ENCODE measurements at regions not wholly inside any gene's neighbourhood (a gene's known extent, or its start where the extent isn't known, plus 50 kb on each side); places are given as distances from the start of the nearest gene placed in this dataset.

DNA sequence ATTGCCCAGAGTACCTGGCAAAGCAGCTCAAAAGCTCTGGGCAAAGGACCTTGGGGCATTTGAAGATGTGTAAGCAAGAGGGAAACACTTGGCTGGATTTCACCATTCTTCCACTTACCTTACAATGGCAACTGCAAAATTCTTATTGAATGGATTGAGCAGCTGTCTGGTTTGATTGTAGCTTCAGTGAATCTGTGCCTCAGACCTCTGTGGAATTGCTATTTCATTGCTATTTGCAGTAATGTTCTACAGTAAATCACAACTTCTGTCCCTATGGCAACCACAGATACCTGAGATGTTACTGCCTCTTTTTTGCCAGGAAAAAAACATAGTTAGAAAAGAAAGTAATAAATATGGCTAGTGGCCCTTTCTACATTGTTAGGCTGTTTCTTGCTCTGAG is 519.5 kb downstream of the SUCLA2 start:
- intact Hi-C loops (cut with DNase I, micrococcal nuclease): no loop called here
- no peak overlapping the region for H3K4me3 ChIP-seq
- DNase-seq (no peak), ATAC-seq (no peak)
- no peaks in the 10 kb centered on the region for H3K4me1 ChIP-seq (ENCODE audit: low read depth)
- no peaks in the 10 kb centered on the region for H3K36me3 ChIP-seq (ENCODE audit: low read depth)
- TF ChIP-seq, protein P1, sequence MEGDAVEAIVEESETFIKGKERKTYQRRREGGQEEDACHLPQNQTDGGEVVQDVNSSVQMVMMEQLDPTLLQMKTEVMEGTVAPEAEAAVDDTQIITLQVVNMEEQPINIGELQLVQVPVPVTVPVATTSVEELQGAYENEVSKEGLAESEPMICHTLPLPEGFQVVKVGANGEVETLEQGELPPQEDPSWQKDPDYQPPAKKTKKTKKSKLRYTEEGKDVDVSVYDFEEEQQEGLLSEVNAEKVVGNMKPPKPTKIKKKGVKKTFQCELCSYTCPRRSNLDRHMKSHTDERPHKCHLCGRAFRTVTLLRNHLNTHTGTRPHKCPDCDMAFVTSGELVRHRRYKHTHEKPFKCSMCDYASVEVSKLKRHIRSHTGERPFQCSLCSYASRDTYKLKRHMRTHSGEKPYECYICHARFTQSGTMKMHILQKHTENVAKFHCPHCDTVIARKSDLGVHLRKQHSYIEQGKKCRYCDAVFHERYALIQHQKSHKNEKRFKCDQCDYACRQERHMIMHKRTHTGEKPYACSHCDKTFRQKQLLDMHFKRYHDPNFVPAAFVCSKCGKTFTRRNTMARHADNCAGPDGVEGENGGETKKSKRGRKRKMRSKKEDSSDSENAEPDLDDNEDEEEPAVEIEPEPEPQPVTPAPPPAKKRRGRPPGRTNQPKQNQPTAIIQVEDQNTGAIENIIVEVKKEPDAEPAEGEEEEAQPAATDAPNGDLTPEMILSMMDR (IDR thresholded peaks at IDR 0.05): no peak
- peaks cover 6% of the 10 kb centered on the region for H3K9me3 ChIP-seq

DNA sequence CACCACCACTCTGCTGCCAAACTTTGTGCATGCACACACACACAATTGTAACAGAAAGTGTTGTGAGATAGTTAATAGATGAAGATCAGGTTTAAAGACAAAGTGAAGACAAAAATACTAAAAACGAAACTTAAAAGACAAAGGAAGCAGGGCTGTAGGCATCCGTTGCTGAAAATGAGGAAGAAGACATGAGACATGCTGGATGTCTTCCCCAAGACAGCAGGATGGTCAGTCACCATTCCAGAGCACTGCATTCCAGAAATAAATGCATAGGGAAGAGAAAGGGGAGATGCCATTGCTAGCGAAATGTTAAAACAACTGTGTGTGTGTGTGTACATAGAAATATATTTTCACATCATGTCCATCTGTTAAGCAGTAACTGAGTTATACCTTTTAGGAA is 520.1 kb downstream of the SUCLA2 start:
- no peak overlapping the region for H3K4me3 ChIP-seq
- peaks cover 10% of the 10 kb centered on the region for H3K9me3 ChIP-seq
- H3K36me3 ChIP-seq (ENCODE audit: low read depth): no peaks in the 10 kb centered on the region
- TF ChIP-seq, protein P1 (IDR thresholded peaks at IDR 0.05): no peak
- no peaks in the 10 kb centered on the region for H3K4me1 ChIP-seq (ENCODE audit: low read depth)
- ATAC-seq (no peak), DNase-seq (no peak)
- intact Hi-C loops (cut with DNase I, micrococcal nuclease): no loop called here

DNA sequence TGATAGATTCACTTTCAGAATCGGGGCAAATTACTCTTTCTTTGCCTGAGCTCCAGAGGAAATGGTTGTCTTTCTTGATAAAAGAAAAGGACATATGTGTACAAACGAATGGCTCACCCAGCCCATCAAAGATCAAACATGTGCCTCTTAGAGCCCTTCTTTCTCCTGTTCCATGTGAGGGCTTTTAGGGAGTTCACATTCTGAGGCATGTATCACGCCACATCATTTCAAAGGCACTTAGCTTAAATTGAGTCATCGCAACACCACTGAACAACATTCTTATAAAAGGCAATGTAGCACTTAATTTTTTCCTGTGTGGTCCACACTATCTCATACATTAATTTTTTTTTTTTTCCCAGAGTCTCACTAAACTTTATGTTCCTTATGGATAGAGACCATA is 521.0 kb downstream of the SUCLA2 start:
- no peaks in the 10 kb centered on the region for H3K36me3 ChIP-seq (ENCODE audit: low read depth)
- intact Hi-C loops (cut with DNase I, micrococcal nuclease): no loop called here

DNA sequence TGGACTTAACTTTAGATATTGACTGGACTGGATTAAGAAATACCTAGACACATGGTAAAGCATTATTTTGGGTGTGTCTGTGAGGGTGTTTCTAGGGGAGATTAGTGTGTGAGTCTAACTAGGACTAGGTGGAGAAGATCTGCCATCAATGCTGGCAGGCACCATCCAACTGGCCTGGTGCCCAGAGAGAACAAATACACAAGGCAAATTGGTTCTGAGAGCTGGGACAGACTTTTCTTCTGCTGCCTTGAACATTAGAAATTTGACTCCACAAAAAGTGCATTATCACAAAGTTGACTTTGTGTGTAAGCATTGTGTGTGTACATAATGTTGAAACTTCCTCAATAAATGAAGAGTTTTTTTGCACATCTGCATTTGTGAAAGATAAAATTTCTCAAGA is 522.1 kb downstream of the SUCLA2 start:
- ATAC-seq (no peak), DNase-seq (no peak)
- Histone ChIP-seq H3K4me1 (ENCODE audit: low read depth) (no peaks in the 10 kb centered on the region), H3K9me3 (peaks cover 11% of the 10 kb centered on the region), H3K4me3 (no peak overlapping the region), H3K36me3 (ENCODE audit: low read depth) (no peaks in the 10 kb centered on the region)
- TF ChIP-seq, protein P1 (IDR thresholded peaks at IDR 0.05): no peak
- intact Hi-C loops (cut with DNase I, micrococcal nuclease): no loop called here

More for the DNA sequence above, 521.0 kb downstream of the SUCLA2 start:
- Histone ChIP-seq H3K4me1 (ENCODE audit: low read depth) (no peaks in the 10 kb centered on the region), H3K4me3 (no peak overlapping the region), H3K9me3 (peaks cover 11% of the 10 kb centered on the region)
- DNase-seq: no peak
- TF ChIP-seq, protein P1 (IDR thresholded peaks at IDR 0.05): no peak
- ATAC-seq: no peak

DNA sequence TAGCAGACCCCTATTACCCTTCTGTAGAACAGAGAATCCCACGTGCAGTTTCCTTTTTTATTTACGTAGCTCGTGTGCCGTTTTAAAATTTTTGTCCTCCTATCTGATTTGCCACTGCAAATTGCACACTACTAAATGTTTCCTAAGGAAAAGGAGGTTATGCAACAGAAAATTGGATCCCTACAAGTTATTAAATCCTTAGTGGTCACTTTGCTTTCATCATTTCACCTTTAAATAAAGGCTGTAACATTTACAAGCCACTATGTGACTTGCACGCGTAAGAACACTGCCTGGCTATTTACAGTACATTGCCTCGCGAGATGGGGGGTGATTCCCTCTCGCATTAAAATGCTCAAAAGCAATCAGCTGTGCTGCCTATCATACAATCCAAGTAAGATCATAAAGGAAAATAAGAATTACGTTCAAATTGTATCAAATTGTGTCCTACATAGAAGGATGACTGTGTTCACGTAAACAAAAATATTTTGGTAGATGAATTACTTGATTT is 525.6 kb downstream of the SUCLA2 start:
- ATAC-seq: no peak

More for the DNA sequence above, 525.6 kb downstream of the SUCLA2 start:
- H3K9me3 ChIP-seq: peaks cover 6% of the 10 kb centered on the region
- no peak overlapping the region for H3K4me3 ChIP-seq
- no peak for DNase-seq
- TF ChIP-seq, protein P1 (IDR thresholded peaks at IDR 0.05): no peak
- intact Hi-C loops (cut with DNase I, micrococcal nuclease): no loop called here
- no peaks in the 10 kb centered on the region for H3K36me3 ChIP-seq (ENCODE audit: low read depth)
- H3K4me1 ChIP-seq (ENCODE audit: low read depth): no peaks in the 10 kb centered on the region
